ENCODE measurements at regions not wholly inside any gene's neighbourhood (a gene's known extent, or its start where the extent isn't known, plus 50 kb on each side); places are given as distances from the start of the nearest gene placed in this dataset.
"Not testable (repeated sequence)": the region's sequence is repeated elsewhere in the genome, so short reads cannot be mapped to it uniquely, and the experiment has no call there.

GRCh38 chr12:131285905-131286295 is 332.2 kb downstream of the ADGRD1 start:
- not testable (repeated sequence) for TF ChIP-seq POLR2A (IDR thresholded peaks at IDR 0.05; ENCODE audit: low read depth, low read length); CTCF (conservative IDR thresholded peaks at IDR 0.05; ENCODE audit: low read depth, low read length); ELK1 (IDR thresholded peaks at IDR 0.05; ENCODE audit: borderline replicate concordance, low read depth, low read length); FOS (IDR thresholded peaks at IDR 0.05; ENCODE audit: low read depth, low read length)

Measured in IMR-90 (cell line).